ENCODE measurements at regions not wholly inside any gene's neighbourhood (a gene's known extent, or its start where the extent isn't known, plus 50 kb on each side); places are given as distances from the start of the nearest gene placed in this dataset.
A peak's percentile ranks its signal among the peaks of the same experiment; 100 is the strongest.

GRCh38 chr11:19562156-19562555 is 150.5 kb upstream of the NAV2 start:
- no peak for DNase-seq

- peak in 1 of 58 donors; percentile 31 for DNase-seq
These were observed 151.6 kb upstream of the NAV2 start for GRCh38 chr11:19561011-19561410.

- DNase-seq, result no peak
These were observed 152.5 kb upstream of the NAV2 start for GRCh38 chr11:19560156-19560555.

- DNase-seq, result no peak
These were observed 152.9 kb upstream of the NAV2 start for GRCh38 chr11:19559746-19560145.

- no peak for DNase-seq
These were observed 154.2 kb upstream of the NAV2 start for GRCh38 chr11:19558189-19558986.

GRCh38 chr11:19557720-19558140 is 154.9 kb upstream of the NAV2 start:
- DNase-seq, result peak in 57 of 58 donors; percentile 20 to 94 (median 67)

- DNase-seq, result no peak
These were observed 155.5 kb upstream of the NAV2 start for GRCh38 chr11:19557185-19557584.

GRCh38 chr11:19555266-19555665 is 157.4 kb upstream of the NAV2 start:
- DNase-seq, result no peak

GRCh38 chr11:19553683-19554333 is 158.8 kb upstream of the NAV2 start:
- DNase-seq, result peak; percentile 20 to 94 (median 80)

- peak in 15 of 58 donors; percentile 11 to 73 (median 31) for DNase-seq
These were observed 159.9 kb upstream of the NAV2 start for GRCh38 chr11:19552656-19553260.

- peak in 19 of 58 donors; percentile 9 to 63 (median 19) for DNase-seq
These were observed 160.5 kb upstream of the NAV2 start for GRCh38 chr11:19552161-19552560.

- DNase-seq, result peak in 3 of 58 donors; percentile 7 to 32 (median 8)
These were observed 161.2 kb upstream of the NAV2 start for GRCh38 chr11:19551457-19551856.

GRCh38 chr11:19547044-19547443 is 165.6 kb upstream of the NAV2 start:
- no peak for DNase-seq

GRCh38 chr11:19546325-19546724 is 166.3 kb upstream of the NAV2 start:
- no peak for DNase-seq

GRCh38 chr11:19541521-19542049 is 171.1 kb upstream of the NAV2 start:
- no peak for DNase-seq

GRCh38 chr11:19539861-19540260 is 172.8 kb upstream of the NAV2 start:
- peak in 10 of 58 donors; percentile 13 to 56 (median 29) for DNase-seq

- no peak for DNase-seq
These were observed 174.7 kb upstream of the NAV2 start for GRCh38 chr11:19537803-19538453.

GRCh38 chr11:19536131-19536530 is 176.5 kb upstream of the NAV2 start:
- DNase-seq, result no peak

GRCh38 chr11:19530505-19530904 is 182.1 kb upstream of the NAV2 start:
- no peak for DNase-seq

- DNase-seq, result no peak
These were observed 186.5 kb upstream of the NAV2 start for GRCh38 chr11:19526119-19526518.

GRCh38 chr11:19525714-19526113 is 186.9 kb upstream of the NAV2 start:
- no peak for DNase-seq
